H1 (cell line): ENCODE measurements at regions not wholly inside any gene's neighbourhood (a gene's known extent, or its start where the extent isn't known, plus 50 kb on each side); places are given as distances from the start of the nearest gene placed in this dataset.

Experiments
- CTCF ChIA-PET: fragments of 300-600 bp; sonication (Branson Sonifier 250); formaldehyde crosslinking; loops from one replicate; lab custom pipeline; 2021; ENCODE audit not compliant: partially characterized antibody; lab: Charles Lee
- POLR2A ChIA-PET: fragments of 300-600 bp; sonication (Branson Sonifier 250); formaldehyde crosslinking; loops from one replicate; lab custom pipeline; 2021; ENCODE audit warnings: inconsistent platforms; ENCODE audit not compliant: partially characterized antibody; lab: Charles Lee
- DNase-seq, 2 experiments: peaks; one replicate each; pipeline versions ENCODE4 v3.0.0 to v3.0.0-alpha.2; 2010 to 2022; ENCODE audit warnings: low spot score in 2 of 2, low read depth in 1 of 2, mixed read lengths in 1 of 2
- FAIRE-seq: peaks from 2 replicates; lab custom pipeline; 2011; peaks lifted over from hg19 to GRCh38; lab: Jason Lieb, UNC
- H2AFZ ChIP-seq: 2 replicates; pipeline ENCODE4 v1.8.1; 2012; ENCODE audit warnings: low read length, inconsistent platforms
- H2AK5ac ChIP-seq: 2 replicates; pipeline ENCODE4 v1.6.1; 2013; ENCODE audit warnings: low read depth, low read length
- H2BK120ac ChIP-seq: replicated peaks from 2 replicates; pipeline ENCODE3; 2013; ENCODE audit warnings: low read depth, low read length, inconsistent platforms
- H2BK12ac ChIP-seq: 2 replicates; pipeline ENCODE4 v1.6.1; 2013; ENCODE audit warnings: low read depth, low read length
- H2BK15ac ChIP-seq: 2 replicates; pipeline ENCODE4 v1.6.1; 2013; ENCODE audit warnings: low read length
- H2BK20ac ChIP-seq: 2 replicates; pipeline ENCODE4 v1.6.1; 2013; ENCODE audit warnings: low read length
- H2BK5ac ChIP-seq: 2 replicates; pipeline ENCODE4 v1.6.1; 2013; ENCODE audit warnings: low read depth, low read length
- H3K14ac ChIP-seq: 2 replicates; pipeline ENCODE4 v1.6.1; 2013; ENCODE audit warnings: inconsistent platforms; ENCODE audit not compliant: insufficient read length
- H3K18ac ChIP-seq: 2 replicates; pipeline ENCODE4 v1.6.1; 2013; ENCODE audit warnings: low read length; ENCODE audit errors: extremely low read depth
- H3K23ac ChIP-seq: 2 replicates; pipeline ENCODE4 v1.6.1; 2013; ENCODE audit warnings: inconsistent platforms; ENCODE audit not compliant: insufficient read length
- H3K23me2 ChIP-seq: 2 replicates; pipeline ENCODE4 v1.6.1; 2013; ENCODE audit warnings: low read depth, low read length
- H3K27ac ChIP-seq: 2 replicates; pipeline ENCODE4 v1.6.1; 2011; ENCODE audit warnings: low read depth, low read length, inconsistent platforms
- H3K27me3 ChIP-seq, 4 experiments: replicated peaks in 1 of 4; 1 replicate in 1 of 4; 2 replicates in 3 of 4; pipeline versions ENCODE4 v1.6.1 to v1.8.1; 2011 to 2013; ENCODE audit warnings: low read length in 3 of 4, mild to moderate bottlenecking in 3 of 4, inconsistent platforms in 2 of 4, mixed read lengths in 2 of 4, moderate library complexity in 1 of 4; ENCODE audit not compliant: control insufficient read depth in 3 of 4, insufficient read depth in 3 of 4; ENCODE audit errors: extremely low read depth in 1 of 4
- H3K36me3 ChIP-seq, 4 experiments: 2 replicates each; pipeline versions ENCODE4 v1.6.1 to v1.8.1; 2011 to 2013; ENCODE audit warnings: mild to moderate bottlenecking in 4 of 4, low read length in 3 of 4, moderate library complexity in 2 of 4, control low read depth in 1 of 4, inconsistent platforms in 1 of 4; ENCODE audit not compliant: insufficient read depth in 4 of 4, control insufficient read depth in 2 of 4
- H3K4ac ChIP-seq: replicated peaks from 2 replicates; pipeline ENCODE3; 2013; ENCODE audit warnings: low read length, low read depth, mixed read lengths, inconsistent platforms; ENCODE audit not compliant: insufficient read length
- H3K4me1 ChIP-seq, 4 experiments: replicated peaks in 1 of 4; 1 replicate in 1 of 4; 2 replicates in 3 of 4; pipeline versions ENCODE4 v1.6.1 to v1.8.1; 2011 to 2013; ENCODE audit warnings: low read length in 3 of 4, inconsistent platforms in 2 of 4, mixed read lengths in 1 of 4; ENCODE audit not compliant: insufficient read depth in 4 of 4, control insufficient read depth in 3 of 4
- H3K4me2 ChIP-seq, 2 experiments: 2 replicates each; pipeline versions ENCODE4 v1.6.1 to v1.8.1; 2011 to 2013; ENCODE audit warnings: low read depth in 2 of 2, low read length in 2 of 2, control low read depth in 1 of 2, inconsistent platforms in 1 of 2, mild to moderate bottlenecking in 1 of 2; ENCODE audit not compliant: insufficient read depth in 1 of 2
- H3K4me3 ChIP-seq, 4 experiments: fragments of 200-600, 300-600 bp in 1 of 4; sonication (generic), shearing (Covaris generic), sonication (Bioruptor Twin) in 1 of 4; 2 replicates each; pipeline versions ENCODE4 v1.5.1 to v1.8.1; 2011 to 2016; ENCODE audit warnings: low read length in 4 of 4, low read depth in 3 of 4, control low read depth in 2 of 4, inconsistent platforms in 2 of 4, mild to moderate bottlenecking in 2 of 4, mixed read lengths in 1 of 4, moderate library complexity in 1 of 4; ENCODE audit not compliant: insufficient read depth in 2 of 4; ENCODE audit errors: extremely low read depth in 1 of 4
- H3K56ac ChIP-seq: replicated peaks from 2 replicates; pipeline ENCODE3; 2013; ENCODE audit warnings: low read depth, mild to moderate bottlenecking, mixed read lengths, low read length, inconsistent platforms; ENCODE audit not compliant: insufficient read length
- H3K79me1 ChIP-seq: 2 replicates; pipeline ENCODE4 v1.6.1; 2013; ENCODE audit warnings: low read depth, low read length, control low read depth
- H3K79me2 ChIP-seq, 2 experiments: 2 replicates each; pipeline versions ENCODE4 v1.6.1 to v1.8.1; 2012 to 2013; ENCODE audit warnings: low read length in 2 of 2, mild to moderate bottlenecking in 2 of 2, inconsistent platforms in 1 of 2; ENCODE audit not compliant: insufficient read depth in 2 of 2, control insufficient read depth in 1 of 2
- H3K9ac ChIP-seq, 4 experiments: replicated peaks in 1 of 4; 1 replicate in 1 of 4; 2 replicates in 3 of 4; pipeline versions ENCODE4 v1.6.1 to v1.8.1; 2011 to 2013; ENCODE audit warnings: low read depth in 3 of 4, low read length in 3 of 4, control low read depth in 2 of 4, mild to moderate bottlenecking in 2 of 4, moderate library complexity in 2 of 4, inconsistent platforms in 1 of 4; ENCODE audit errors: extremely low read depth in 1 of 4
- H3K9me3 ChIP-seq, 2 experiments: 2 replicates each; pipeline versions ENCODE4 v1.6.1 to v1.8.1; 2012 to 2013; ENCODE audit warnings: mild to moderate bottlenecking in 2 of 2, moderate library complexity in 2 of 2, control low read depth in 1 of 2, inconsistent platforms in 1 of 2, low read depth in 1 of 2, low read length in 1 of 2, mixed read lengths in 1 of 2; ENCODE audit not compliant: insufficient read depth in 2 of 2
- H4K20me1 ChIP-seq, 2 experiments: replicated peaks in 1 of 2; 2 replicates each; pipeline versions ENCODE3 to v1.8.1; 2011 to 2013; ENCODE audit warnings: inconsistent platforms in 2 of 2, low read length in 2 of 2, mild to moderate bottlenecking in 1 of 2; ENCODE audit not compliant: insufficient read depth in 2 of 2, control insufficient read depth in 1 of 2
- H4K5ac ChIP-seq: 2 replicates; pipeline ENCODE4 v1.6.1; 2013; ENCODE audit warnings: low read length, low read depth, mixed read lengths, inconsistent platforms; ENCODE audit not compliant: insufficient read length
- H4K8ac ChIP-seq: 2 replicates; pipeline ENCODE4 v1.8.0; 2013; ENCODE audit warnings: mild to moderate bottlenecking, moderate library complexity, low read length, inconsistent platforms; ENCODE audit not compliant: insufficient read depth; ENCODE audit errors: extremely low read depth
- H4K91ac ChIP-seq: replicated peaks from 2 replicates; pipeline ENCODE3; 2013; ENCODE audit warnings: low read length, mixed read lengths, inconsistent platforms; ENCODE audit not compliant: insufficient read length
- GTF2F1 ChIP-seq: IDR thresholded peaks from 2 replicates; pipeline ENCODE4 v1.6.1; 2012; ENCODE audit warnings: low read depth, low read length, improper control_type of control experiment, borderline replicate concordance
- POLR2A ChIP-seq, 2 experiments: IDR thresholded peaks; 1 replicate in 1 of 2; 2 replicates in 1 of 2; pipeline ENCODE4 v1.6.1; 2011; ENCODE audit warnings: low read depth in 2 of 2, low read length in 2 of 2, mild to moderate bottlenecking in 2 of 2; ENCODE audit errors: control extremely low read depth in 1 of 2
- RFX5 ChIP-seq: IDR thresholded peaks from 2 replicates; pipeline ENCODE4 v1.6.1; 2011; ENCODE audit warnings: low read depth, low read length, improper control_type of control experiment, borderline replicate concordance
- SIN3A ChIP-seq, 2 experiments: IDR thresholded peaks in 1 of 2; conservative IDR thresholded peaks in 1 of 2; 2 replicates each; pipeline ENCODE4 v1.6.1; 2011 to 2012; ENCODE audit warnings: low read length in 2 of 2, improper control_type of control experiment in 1 of 2, low read depth in 1 of 2, mild to moderate bottlenecking in 1 of 2
- TBP ChIP-seq: IDR thresholded peaks from 2 replicates; pipeline ENCODE4 v1.6.1; 2011; ENCODE audit warnings: low read depth, low read length, improper control_type of control experiment
- WGBS, 2 experiments: shearing (Covaris generic) in 1 of 2; methylation state at CpG; one replicate each; pipeline versions ENCODE4 v1.1.6 to v1.1.7; 2013 to 2015; ENCODE audit warnings: low lambda C conversion rate in 2 of 2, mixed read lengths in 2 of 2, inconsistent platforms in 1 of 2, low coverage in 1 of 2, missing lambda C conversion rate in 1 of 2; ENCODE audit not compliant: insufficient replicate concordance in 2 of 2, insufficient coverage in 1 of 2, insufficient read length in 1 of 2; ENCODE audit errors: extremely low coverage in 1 of 2, missing lambda C conversion rate in 1 of 2; 5-methylcytosine and 5-hydroxymethylcytosine counted together
- TF ChIP-seq, protein P1 (sequence below): IDR thresholded peaks from 2 replicates; pipeline ENCODE4 v1.6.1; 2012; ENCODE audit warnings: inconsistent platforms

DNA sequence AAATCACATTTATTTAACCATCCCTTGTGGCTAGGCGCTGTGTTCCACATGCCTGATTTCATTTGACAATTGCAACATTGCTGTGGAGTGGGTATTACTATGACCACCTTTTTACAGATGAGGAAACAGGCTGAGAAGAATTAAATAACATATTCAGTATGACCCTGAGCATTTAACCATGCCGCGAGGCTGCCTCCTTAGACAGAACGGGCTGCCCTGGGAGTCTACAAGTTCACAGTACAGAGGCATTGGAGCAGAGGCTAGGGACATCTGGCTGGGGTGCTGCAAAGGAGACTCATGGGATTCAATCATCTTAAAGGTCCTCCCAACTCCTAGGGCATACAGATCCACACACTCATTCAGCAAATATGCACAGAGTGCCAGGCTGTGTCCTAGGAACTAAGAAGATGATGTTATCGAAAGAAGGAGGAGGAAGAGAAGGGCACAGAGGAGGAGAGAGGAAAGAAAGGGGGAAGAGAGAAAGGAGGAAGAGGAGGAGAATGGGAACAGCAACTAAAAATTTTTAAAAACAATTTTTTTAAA is 164.7 kb upstream of the CCND2 start:
- H4K8ac ChIP-seq: no peak overlapping the region
- TF ChIP-seq RFX5 (no peak), POLR2A (IDR thresholded peaks at IDR 0.05; ENCODE audit: control extremely low read depth in 1 of 2, low read depth in 2 of 2, low read length in 2 of 2) (no peak), TBP (no peak), SIN3A (conservative IDR thresholded peaks at IDR 0.05 in 1 of 2, IDR thresholded peaks at IDR 0.05 in 1 of 2; ENCODE audit: low read depth in 1 of 2, low read length in 2 of 2) (no peak), GTF2F1 (no peak)
- TF ChIP-seq, protein P1, sequence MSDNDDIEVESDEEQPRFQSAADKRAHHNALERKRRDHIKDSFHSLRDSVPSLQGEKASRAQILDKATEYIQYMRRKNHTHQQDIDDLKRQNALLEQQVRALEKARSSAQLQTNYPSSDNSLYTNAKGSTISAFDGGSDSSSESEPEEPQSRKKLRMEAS: no peak

More for the DNA sequence above, 164.7 kb upstream of the CCND2 start:
- DNase-seq: peak in 1 of 2 experiments; percentile 22
- Histone ChIP-seq H3K18ac (no peak overlapping the region), H3K27me3 (no peaks in the 10 kb centered on the region), H4K91ac (no peak overlapping the region), H3K36me3 (no peaks in the 10 kb centered on the region), H3K79me2 (no peaks in the 10 kb centered on the region), H2AK5ac (no peak overlapping the region), H3K23ac (no peak overlapping the region), H4K20me1 (no peaks in the 10 kb centered on the region), H2BK12ac (no peak overlapping the region), H4K5ac (no peak overlapping the region), H3K4me1 (peaks cover 0 to 6% (median 0%) of the 10 kb centered on the region in 4 experiments; a peak in 2 of 7 replicates), H2BK120ac (no peak overlapping the region), H3K56ac (no peak overlapping the region), H3K9ac (no peak overlapping the region), H3K23me2 (no peaks in the 10 kb centered on the region), H3K4me2 (no peak overlapping the region), H3K79me1 (no peaks in the 10 kb centered on the region), H3K4ac (no peak overlapping the region), H3K4me3 (no peak overlapping the region), H2AFZ (no peak overlapping the region), H2BK15ac (no peak overlapping the region), H2BK5ac (no peak overlapping the region), H2BK20ac (no peak overlapping the region), H3K14ac (no peak overlapping the region), H3K27ac (no peak overlapping the region), H3K9me3 (no peaks in the 10 kb centered on the region)
- 94% methylated on average over 5 of the region's 5 CpGs; no CpG with 5 or more reads in 1 of the 2 experiments for WGBS, 2 experiments
- no peak for FAIRE-seq
- ChIA-PET CTCF (interaction anchor here (0.9 to 4.6 kb wide), 12 partner anchors 9 to 749 kb away, joined by 3 to 44 read pairs (median 8); no protein-coding TSS in a partner anchor), POLR2A (interaction anchor here (3.8 to 10.1 kb wide), 2 partner anchors 167 to 168 kb away, joined by 18 to 58 read pairs; no protein-coding TSS in a partner anchor)
